Thoracic aorta (tissue), 2 donors: ENCODE measurements at regions not wholly inside any gene's neighbourhood (a gene's known extent, or its start where the extent isn't known, plus 50 kb on each side); places are given as distances from the start of the nearest gene placed in this dataset.

Experiments used
- ATAC-seq: fragments of 150-250 bp; one replicate; pipeline ENCODE4 v1.8.0; 2017; ENCODE audit warnings: low read depth; ENCODE audit not compliant: insufficient number of reproducible peaks, low FRiP score
- DNase-seq: peaks from one replicate; pipeline ENCODE4 v3.0.0-alpha.2; 2020; ENCODE audit warnings: low spot score
- H3K27ac ChIP-seq, 2 donors: fragments of 200-600 bp; sonication (generic); 1 replicate in 1 of 2; 2 replicates in 1 of 2; pipeline ENCODE4 v1.5.1; 2016; ENCODE audit warnings: mild to moderate bottlenecking in 2 of 2, moderate library complexity in 2 of 2
- H3K27me3 ChIP-seq: fragments of 200-600 bp; sonication (generic); replicated peaks from 2 replicates; pipeline ENCODE4 v1.6.0; 2016; ENCODE audit warnings: mild to moderate bottlenecking; ENCODE audit not compliant: insufficient read depth
- H3K36me3 ChIP-seq: fragments of 200-600 bp; sonication (generic); one replicate; pipeline ENCODE4 v1.5.1; 2016
- H3K4me1 ChIP-seq, 2 donors: fragments of 200-600 bp; sonication (generic); 1 replicate in 1 of 2; 2 replicates in 1 of 2; pipeline versions ENCODE4 v1.5.1 to v1.6.0; 2016; ENCODE audit warnings: low read depth in 2 of 2, mild to moderate bottlenecking in 1 of 2; ENCODE audit not compliant: control insufficient read depth in 1 of 2
- H3K4me3 ChIP-seq: fragments of 200-600 bp; sonication (generic); 2 replicates; pipeline ENCODE4 v1.5.1; 2016; ENCODE audit warnings: mild to moderate bottlenecking
- H3K9me3 ChIP-seq: fragments of 200-600 bp; sonication (generic); 2 replicates; pipeline ENCODE4 v1.5.1; 2016
- CTCF ChIP-seq: fragments of 200-600 bp; sonication (generic); IDR thresholded peaks from one replicate; pipeline ENCODE4 v1.5.1; 2019; ENCODE audit warnings: antibody characterized with exemption

- peaks cover 6 to 16% of the 10 kb centered on the region in 2 donors for H3K4me1 ChIP-seq
- H3K27me3 ChIP-seq = no peaks in the 10 kb centered on the region
- H3K9me3 ChIP-seq = no peaks in the 10 kb centered on the region
- ATAC-seq = no peak
- no peaks in the 10 kb centered on the region for H3K36me3 ChIP-seq
- H3K4me3 ChIP-seq = no peak overlapping the region
- H3K27ac ChIP-seq = no peak overlapping the region
- no peak for DNase-seq
- TF ChIP-seq CTCF = no peak
These were observed 86.8 kb downstream of the ADCYAP1 start for GRCh38 chr18:991441-991840.

GRCh38 chr18:993560-993959 lies 88.9 kb downstream of the ADCYAP1 start:
- no peak for TF ChIP-seq CTCF
- H3K27ac ChIP-seq = no peak overlapping the region
- DNase-seq (no peak), ATAC-seq (no peak)
- H3K9me3 ChIP-seq = no peaks in the 10 kb centered on the region
- H3K4me3 ChIP-seq = no peak overlapping the region
- peaks cover 6 to 10% of the 10 kb centered on the region in 2 donors for H3K4me1 ChIP-seq
- no peaks in the 10 kb centered on the region for H3K36me3 ChIP-seq
- no peaks in the 10 kb centered on the region for H3K27me3 ChIP-seq

GRCh38 chr18:995629-996028 lies 91.0 kb downstream of the ADCYAP1 start:
- Histone ChIP-seq H3K4me3 (no peak overlapping the region), H3K27me3 (no peaks in the 10 kb centered on the region), H3K9me3 (no peaks in the 10 kb centered on the region), H3K4me1 (peaks cover 6 to 10% of the 10 kb centered on the region in 2 donors), H3K27ac (peak overlapping the region; percentile 1 to 50), H3K36me3 (no peaks in the 10 kb centered on the region)
- ATAC-seq = no peak
- DNase-seq = no peak
- no peak for TF ChIP-seq CTCF

DNA sequence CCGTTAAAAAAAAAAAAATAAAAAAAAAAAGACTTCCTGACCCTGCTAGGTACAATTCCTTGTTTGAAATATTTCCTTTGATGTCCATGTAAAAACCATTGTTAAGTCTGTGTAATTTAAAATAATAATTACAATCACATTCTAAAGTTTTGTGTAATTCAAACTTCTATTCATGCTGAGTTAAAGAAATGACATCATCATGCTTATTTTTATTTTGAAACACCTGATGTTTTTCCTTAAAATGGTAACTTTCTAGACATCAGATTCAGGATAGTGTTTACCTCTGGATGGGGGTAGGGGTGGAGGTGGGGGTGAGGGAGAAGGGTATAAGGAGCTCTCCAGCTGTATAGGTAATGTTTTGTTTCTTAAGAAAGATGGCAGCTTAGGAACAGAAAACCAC lies 92.8 kb downstream of the ADCYAP1 start:
- TF ChIP-seq CTCF = no peak
- ATAC-seq = no peak

GRCh38 chr18:998936-999335 lies 94.3 kb downstream of the ADCYAP1 start:
- peaks cover 6 to 21% of the 10 kb centered on the region in 2 donors for H3K4me1 ChIP-seq
- no peak for ATAC-seq
- H3K9me3 ChIP-seq = no peaks in the 10 kb centered on the region
- TF ChIP-seq CTCF = no peak
- no peak overlapping the region for H3K4me3 ChIP-seq
- DNase-seq = no peak
- H3K27me3 ChIP-seq = no peaks in the 10 kb centered on the region
- no peak overlapping the region for H3K27ac ChIP-seq
- H3K36me3 ChIP-seq = no peaks in the 10 kb centered on the region

More for the DNA sequence above, 92.8 kb downstream of the ADCYAP1 start:
- Histone ChIP-seq H3K4me3 (no peak overlapping the region), H3K27me3 (no peaks in the 10 kb centered on the region), H3K9me3 (no peaks in the 10 kb centered on the region), H3K36me3 (no peaks in the 10 kb centered on the region), H3K27ac (no peak overlapping the region), H3K4me1 (peaks cover 5 to 14% of the 10 kb centered on the region in 2 donors)
- DNase-seq = no peak
